GM23338 (cell line): ENCODE measurements at regions not wholly inside any gene's neighbourhood (a gene's known extent, or its start where the extent isn't known, plus 50 kb on each side); places are given as distances from the start of the nearest gene placed in this dataset.

ENCODE experiments used
- ATAC-seq: fragments of 200-7000 bp; cut with Tn5 transposase; 3 replicates; pipeline ENCODE4 v1.9.1; 2020
- DNase-seq: peaks from one replicate; pipeline ENCODE4 v3.0.0-alpha.2; 2015; ENCODE audit warnings: low spot score
- H2AFZ ChIP-seq: fragments of 200-600 bp; sonication (generic); 2 replicates; pipeline ENCODE4 v1.8.0; 2016; ENCODE audit warnings: antibody characterized with exemption, mild to moderate bottlenecking, moderate library complexity
- H3F3A ChIP-seq: fragments of 200-600 bp; sonication (generic); replicated peaks from 2 replicates; pipeline ENCODE4 v1.8.0; 2017; ENCODE audit warnings: antibody characterized with exemption, mixed run types, low read depth
- H3K27ac ChIP-seq: fragments of 200-600 bp; sonication (generic); 2 replicates; pipeline ENCODE4 v1.6.1; 2016; ENCODE audit warnings: low read depth
- H3K27me3 ChIP-seq: fragments of 200-600 bp; sonication (generic); 2 replicates; pipeline ENCODE4 v1.8.0; 2016; ENCODE audit warnings: mild to moderate bottlenecking, mixed run types, moderate library complexity; ENCODE audit not compliant: insufficient read depth
- H3K36me3 ChIP-seq: fragments of 200-600 bp; sonication (generic); 2 replicates; pipeline ENCODE4 v1.8.0; 2016; ENCODE audit warnings: mild to moderate bottlenecking; ENCODE audit not compliant: insufficient read depth
- H3K4me1 ChIP-seq: fragments of 200-600 bp; sonication (generic); 2 replicates; pipeline ENCODE4 v1.8.0; 2016; ENCODE audit warnings: mild to moderate bottlenecking, moderate library complexity; ENCODE audit not compliant: insufficient read depth
- H3K4me2 ChIP-seq: fragments of 200-600 bp; sonication (generic); 2 replicates; pipeline ENCODE4 v1.7.1; 2017; ENCODE audit warnings: mixed run types
- H3K4me3 ChIP-seq: fragments of 200-600 bp; sonication (generic); 2 replicates; pipeline ENCODE4 v1.6.1; 2016; ENCODE audit warnings: mixed run types
- H3K79me2 ChIP-seq: fragments of 200-600 bp; sonication (generic); replicated peaks from 2 replicates; pipeline ENCODE4 v1.8.0; 2017; ENCODE audit warnings: mild to moderate bottlenecking; ENCODE audit not compliant: insufficient read depth
- H3K9me2 ChIP-seq: fragments of 200-600 bp; sonication (generic); 2 replicates; pipeline ENCODE4 v1.8.0; 2017; ENCODE audit not compliant: insufficient read depth
- H4K20me1 ChIP-seq: fragments of 200-600 bp; sonication (generic); replicated peaks from 2 replicates; pipeline ENCODE4 v1.8.0; 2017; ENCODE audit warnings: mild to moderate bottlenecking; ENCODE audit not compliant: insufficient read depth
- H3K27ac Mint-ChIP-seq: 2 replicates; pipeline ENCODE4 v1.8.0; 2020; ENCODE audit warnings: inconsistent platforms, mild to moderate bottlenecking, moderate library complexity, mixed read lengths
- H3K27me3 Mint-ChIP-seq: 3 replicates; pipeline ENCODE4 v1.8.0; 2022; ENCODE audit warnings: low read depth, mild to moderate bottlenecking, moderate library complexity, mixed read lengths, inconsistent platforms; ENCODE audit not compliant: insufficient read depth, poor library complexity
- H3K36me3 Mint-ChIP-seq: 3 replicates; pipeline ENCODE4 v1.8.0; 2021; ENCODE audit warnings: low read depth, mild to moderate bottlenecking, inconsistent platforms, moderate library complexity, mixed read lengths
- H3K4me1 Mint-ChIP-seq: 3 replicates; pipeline ENCODE4 v1.8.0; 2020; ENCODE audit warnings: mild to moderate bottlenecking, inconsistent platforms, mixed read lengths
- H3K4me3 Mint-ChIP-seq: 3 replicates; pipeline ENCODE4 v1.8.0; 2021; ENCODE audit warnings: moderate library complexity, mild to moderate bottlenecking, inconsistent platforms, mixed read lengths
- H3K9me3 Mint-ChIP-seq: 3 replicates; pipeline ENCODE4 v1.8.0; 2020; ENCODE audit warnings: moderate library complexity, mild to moderate bottlenecking, inconsistent platforms, mixed read lengths
- CREB1 ChIP-seq: fragments of 250-450 bp; sonication (Bioruptor Pico); IDR thresholded peaks from 2 replicates; pipeline ENCODE4 v1.5.0; 2020; ENCODE audit warnings: low read depth, mild to moderate bottlenecking, moderate library complexity
- ETS1 ChIP-seq: IDR thresholded peaks from 2 replicates; pipeline ENCODE4 v1.6.1; 2016; ENCODE audit warnings: antibody characterized with exemption
- EZH2phosphoT487 ChIP-seq: fragments of 200-600 bp; sonication (generic); IDR thresholded peaks from one replicate; pipeline ENCODE4 v1.8.1; 2018; ENCODE audit warnings: antibody characterized with exemption; ENCODE audit not compliant: unreplicated experiment
- POLR2AphosphoS5 ChIP-seq: IDR thresholded peaks from 2 replicates; pipeline ENCODE4 v1.6.1; 2016; ENCODE audit warnings: antibody characterized with exemption, low read depth
- STAT1 ChIP-seq: IDR thresholded peaks from one replicate; pipeline ENCODE4 v1.6.1; 2016; ENCODE audit warnings: antibody characterized with exemption; ENCODE audit not compliant: unreplicated experiment
- ZNF331 ChIP-seq: fragments of 250-450 bp; sonication (Bioruptor Pico); IDR thresholded peaks from 2 replicates; pipeline ENCODE4 v1.5.0; 2020; ENCODE audit warnings: low read depth, mild to moderate bottlenecking, moderate library complexity
- TF ChIP-seq, protein P1 (sequence below): IDR thresholded peaks from one replicate; pipeline ENCODE4 v1.6.1; 2018; ENCODE audit warnings: antibody characterized with exemption; ENCODE audit not compliant: unreplicated experiment
- TF ChIP-seq, protein P2 (sequence below), 2 experiments: fragments of 200-600 bp in 1 of 2; sonication (generic) in 1 of 2; conservative IDR thresholded peaks; 2 replicates each; pipeline versions ENCODE4 v1.5.1 to v1.6.1; 2016 to 2017; ENCODE audit warnings: antibody characterized with exemption in 2 of 2, low read depth in 2 of 2, mild to moderate bottlenecking in 2 of 2, moderate library complexity in 1 of 2
- TF ChIP-seq, protein P3 (sequence below): fragments of 250-450 bp; sonication (Bioruptor Pico); IDR thresholded peaks from 2 replicates; pipeline ENCODE4 v1.5.0; 2020; ENCODE audit warnings: mild to moderate bottlenecking, moderate library complexity

DNA sequence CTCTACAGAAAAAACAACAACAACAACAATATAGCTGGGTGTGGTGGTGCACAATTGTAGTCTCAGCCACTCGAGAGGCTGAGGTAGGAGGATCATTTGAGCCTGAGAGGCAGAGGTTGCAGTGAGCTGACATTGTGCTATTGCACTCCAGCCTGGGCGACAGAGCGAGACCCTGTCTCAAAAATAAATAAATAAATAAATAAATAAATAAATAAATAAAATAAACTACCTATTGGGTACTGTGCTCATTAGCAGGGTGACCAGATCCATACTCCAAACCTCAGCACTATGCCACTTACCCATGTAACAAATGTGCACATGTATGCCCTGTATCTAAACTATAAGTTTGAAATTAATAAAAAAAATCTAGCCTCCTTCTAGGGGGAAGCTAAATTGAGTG is 369.4 kb upstream of the AJAP1 start (continued):
- TF ChIP-seq, protein P1, sequence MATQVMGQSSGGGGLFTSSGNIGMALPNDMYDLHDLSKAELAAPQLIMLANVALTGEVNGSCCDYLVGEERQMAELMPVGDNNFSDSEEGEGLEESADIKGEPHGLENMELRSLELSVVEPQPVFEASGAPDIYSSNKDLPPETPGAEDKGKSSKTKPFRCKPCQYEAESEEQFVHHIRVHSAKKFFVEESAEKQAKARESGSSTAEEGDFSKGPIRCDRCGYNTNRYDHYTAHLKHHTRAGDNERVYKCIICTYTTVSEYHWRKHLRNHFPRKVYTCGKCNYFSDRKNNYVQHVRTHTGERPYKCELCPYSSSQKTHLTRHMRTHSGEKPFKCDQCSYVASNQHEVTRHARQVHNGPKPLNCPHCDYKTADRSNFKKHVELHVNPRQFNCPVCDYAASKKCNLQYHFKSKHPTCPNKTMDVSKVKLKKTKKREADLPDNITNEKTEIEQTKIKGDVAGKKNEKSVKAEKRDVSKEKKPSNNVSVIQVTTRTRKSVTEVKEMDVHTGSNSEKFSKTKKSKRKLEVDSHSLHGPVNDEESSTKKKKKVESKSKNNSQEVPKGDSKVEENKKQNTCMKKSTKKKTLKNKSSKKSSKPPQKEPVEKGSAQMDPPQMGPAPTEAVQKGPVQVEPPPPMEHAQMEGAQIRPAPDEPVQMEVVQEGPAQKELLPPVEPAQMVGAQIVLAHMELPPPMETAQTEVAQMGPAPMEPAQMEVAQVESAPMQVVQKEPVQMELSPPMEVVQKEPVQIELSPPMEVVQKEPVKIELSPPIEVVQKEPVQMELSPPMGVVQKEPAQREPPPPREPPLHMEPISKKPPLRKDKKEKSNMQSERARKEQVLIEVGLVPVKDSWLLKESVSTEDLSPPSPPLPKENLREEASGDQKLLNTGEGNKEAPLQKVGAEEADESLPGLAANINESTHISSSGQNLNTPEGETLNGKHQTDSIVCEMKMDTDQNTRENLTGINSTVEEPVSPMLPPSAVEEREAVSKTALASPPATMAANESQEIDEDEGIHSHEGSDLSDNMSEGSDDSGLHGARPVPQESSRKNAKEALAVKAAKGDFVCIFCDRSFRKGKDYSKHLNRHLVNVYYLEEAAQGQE: no peak

- Histone ChIP-seq H4K20me1 (no peaks in the 10 kb centered on the region), H3K4me1 (no peaks in the 10 kb centered on the region), H3K79me2 (no peaks in the 10 kb centered on the region), H3K4me2 (no peak overlapping the region), H2AFZ (no peak overlapping the region), H3K27ac (no peak overlapping the region), H3K9me2 (no peaks in the 10 kb centered on the region), H3K4me3 (no peak overlapping the region), H3K27me3 (no peaks in the 10 kb centered on the region), H3K36me3 (no peaks in the 10 kb centered on the region; the same call in 1 of the 2 replicates), H3F3A (no peaks in the 10 kb centered on the region)
- peaks cover 4% of the 10 kb centered on the region for H3K27me3 Mint-ChIP-seq
- H3K36me3 Mint-ChIP-seq: peaks cover 41% of the 10 kb centered on the region
- no peak for DNase-seq
- no peak for ATAC-seq
- H3K9me3 Mint-ChIP-seq: peaks cover 99% of the 10 kb centered on the region
- no peak overlapping the region for H3K27ac Mint-ChIP-seq
- H3K4me1 Mint-ChIP-seq: no peaks in the 10 kb centered on the region
- no peak overlapping the region for H3K4me3 Mint-ChIP-seq
- no peak for TF ChIP-seq EZH2phosphoT487
- no peak for TF ChIP-seq CREB1
- TF ChIP-seq, protein P2, sequence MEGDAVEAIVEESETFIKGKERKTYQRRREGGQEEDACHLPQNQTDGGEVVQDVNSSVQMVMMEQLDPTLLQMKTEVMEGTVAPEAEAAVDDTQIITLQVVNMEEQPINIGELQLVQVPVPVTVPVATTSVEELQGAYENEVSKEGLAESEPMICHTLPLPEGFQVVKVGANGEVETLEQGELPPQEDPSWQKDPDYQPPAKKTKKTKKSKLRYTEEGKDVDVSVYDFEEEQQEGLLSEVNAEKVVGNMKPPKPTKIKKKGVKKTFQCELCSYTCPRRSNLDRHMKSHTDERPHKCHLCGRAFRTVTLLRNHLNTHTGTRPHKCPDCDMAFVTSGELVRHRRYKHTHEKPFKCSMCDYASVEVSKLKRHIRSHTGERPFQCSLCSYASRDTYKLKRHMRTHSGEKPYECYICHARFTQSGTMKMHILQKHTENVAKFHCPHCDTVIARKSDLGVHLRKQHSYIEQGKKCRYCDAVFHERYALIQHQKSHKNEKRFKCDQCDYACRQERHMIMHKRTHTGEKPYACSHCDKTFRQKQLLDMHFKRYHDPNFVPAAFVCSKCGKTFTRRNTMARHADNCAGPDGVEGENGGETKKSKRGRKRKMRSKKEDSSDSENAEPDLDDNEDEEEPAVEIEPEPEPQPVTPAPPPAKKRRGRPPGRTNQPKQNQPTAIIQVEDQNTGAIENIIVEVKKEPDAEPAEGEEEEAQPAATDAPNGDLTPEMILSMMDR (conservative IDR thresholded peaks at IDR 0.05; ENCODE audit: low read depth in 2 of 2): no peak
- TF ChIP-seq, protein P1: no peak
- no peak for TF ChIP-seq POLR2AphosphoS5
- TF ChIP-seq, protein P3, sequence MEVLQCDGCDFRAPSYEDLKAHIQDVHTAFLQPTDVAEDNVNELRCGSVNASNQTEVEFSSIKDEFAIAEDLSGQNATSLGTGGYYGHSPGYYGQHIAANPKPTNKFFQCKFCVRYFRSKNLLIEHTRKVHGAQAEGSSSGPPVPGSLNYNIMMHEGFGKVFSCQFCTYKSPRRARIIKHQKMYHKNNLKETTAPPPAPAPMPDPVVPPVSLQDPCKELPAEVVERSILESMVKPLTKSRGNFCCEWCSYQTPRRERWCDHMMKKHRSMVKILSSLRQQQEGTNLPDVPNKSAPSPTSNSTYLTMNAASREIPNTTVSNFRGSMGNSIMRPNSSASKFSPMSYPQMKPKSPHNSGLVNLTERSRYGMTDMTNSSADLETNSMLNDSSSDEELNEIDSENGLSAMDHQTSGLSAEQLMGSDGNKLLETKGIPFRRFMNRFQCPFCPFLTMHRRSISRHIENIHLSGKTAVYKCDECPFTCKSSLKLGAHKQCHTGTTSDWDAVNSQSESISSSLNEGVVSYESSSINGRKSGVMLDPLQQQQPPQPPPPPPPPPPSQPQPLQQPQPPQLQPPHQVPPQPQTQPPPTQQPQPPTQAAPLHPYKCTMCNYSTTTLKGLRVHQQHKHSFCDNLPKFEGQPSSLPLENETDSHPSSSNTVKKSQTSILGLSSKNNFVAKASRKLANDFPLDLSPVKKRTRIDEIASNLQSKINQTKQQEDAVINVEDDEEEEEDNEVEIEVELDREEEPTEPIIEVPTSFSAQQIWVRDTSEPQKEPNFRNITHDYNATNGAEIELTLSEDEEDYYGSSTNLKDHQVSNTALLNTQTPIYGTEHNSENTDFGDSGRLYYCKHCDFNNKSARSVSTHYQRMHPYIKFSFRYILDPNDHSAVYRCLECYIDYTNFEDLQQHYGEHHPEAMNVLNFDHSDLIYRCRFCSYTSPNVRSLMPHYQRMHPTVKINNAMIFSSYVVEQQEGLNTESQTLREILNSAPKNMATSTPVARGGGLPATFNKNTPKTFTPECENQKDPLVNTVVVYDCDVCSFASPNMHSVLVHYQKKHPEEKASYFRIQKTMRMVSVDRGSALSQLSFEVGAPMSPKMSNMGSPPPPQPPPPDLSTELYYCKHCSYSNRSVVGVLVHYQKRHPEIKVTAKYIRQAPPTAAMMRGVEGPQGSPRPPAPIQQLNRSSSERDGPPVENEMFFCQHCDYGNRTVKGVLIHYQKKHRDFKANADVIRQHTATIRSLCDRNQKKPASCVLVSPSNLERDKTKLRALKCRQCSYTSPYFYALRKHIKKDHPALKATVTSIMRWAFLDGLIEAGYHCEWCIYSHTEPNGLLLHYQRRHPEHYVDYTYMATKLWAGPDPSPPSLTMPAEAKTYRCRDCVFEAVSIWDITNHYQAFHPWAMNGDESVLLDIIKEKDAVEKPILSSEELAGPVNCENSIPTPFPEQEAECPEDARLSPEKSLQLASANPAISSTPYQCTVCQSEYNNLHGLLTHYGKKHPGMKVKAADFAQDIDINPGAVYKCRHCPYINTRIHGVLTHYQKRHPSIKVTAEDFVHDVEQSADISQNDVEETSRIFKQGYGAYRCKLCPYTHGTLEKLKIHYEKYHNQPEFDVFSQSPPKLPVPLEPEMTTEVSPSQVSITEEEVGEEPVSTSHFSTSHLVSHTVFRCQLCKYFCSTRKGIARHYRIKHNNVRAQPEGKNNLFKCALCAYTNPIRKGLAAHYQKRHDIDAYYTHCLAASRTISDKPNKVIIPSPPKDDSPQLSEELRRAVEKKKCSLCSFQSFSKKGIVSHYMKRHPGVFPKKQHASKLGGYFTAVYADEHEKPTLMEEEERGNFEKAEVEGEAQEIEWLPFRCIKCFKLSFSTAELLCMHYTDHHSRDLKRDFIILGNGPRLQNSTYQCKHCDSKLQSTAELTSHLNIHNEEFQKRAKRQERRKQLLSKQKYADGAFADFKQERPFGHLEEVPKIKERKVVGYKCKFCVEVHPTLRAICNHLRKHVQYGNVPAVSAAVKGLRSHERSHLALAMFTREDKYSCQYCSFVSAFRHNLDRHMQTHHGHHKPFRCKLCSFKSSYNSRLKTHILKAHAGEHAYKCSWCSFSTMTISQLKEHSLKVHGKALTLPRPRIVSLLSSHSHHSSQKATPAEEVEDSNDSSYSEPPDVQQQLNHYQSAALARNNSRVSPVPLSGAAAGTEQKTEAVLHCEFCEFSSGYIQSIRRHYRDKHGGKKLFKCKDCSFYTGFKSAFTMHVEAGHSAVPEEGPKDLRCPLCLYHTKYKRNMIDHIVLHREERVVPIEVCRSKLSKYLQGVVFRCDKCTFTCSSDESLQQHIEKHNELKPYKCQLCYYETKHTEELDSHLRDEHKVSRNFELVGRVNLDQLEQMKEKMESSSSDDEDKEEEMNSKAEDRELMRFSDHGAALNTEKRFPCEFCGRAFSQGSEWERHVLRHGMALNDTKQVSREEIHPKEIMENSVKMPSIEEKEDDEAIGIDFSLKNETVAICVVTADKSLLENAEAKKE (CRISPR knock-in tag): no peak
- no peak for TF ChIP-seq ZNF331 (CRISPR knock-in tag)
- TF ChIP-seq ETS1: no peak
- TF ChIP-seq STAT1: no peak
Observed at GRCh38 chr1:4292861-4293260, 361.5 kb upstream of the AJAP1 start.
